Pulmonary artery endothelial cell (primary cell): ENCODE measurements at regions not wholly inside any gene's neighbourhood (a gene's known extent, or its start where the extent isn't known, plus 50 kb on each side); places are given as distances from the start of the nearest gene placed in this dataset.
"Not testable (repeated sequence)": the region's sequence is repeated elsewhere in the genome, so short reads cannot be mapped to it uniquely, and the experiment has no call there.

ENCODE experiments used
- DNase-seq: peaks from one replicate; pipeline ENCODE4 v3.0.0-alpha.2; 2011; ENCODE audit warnings: low read depth, low spot score

- DNase-seq, result no peak
Measured at GRCh38 chr20:11671015-11671511, 246.6 kb upstream of the BTBD3 start.

GRCh38 chr20:11672959-11673358 lies 244.7 kb upstream of the BTBD3 start:
- DNase-seq, result no peak

GRCh38 chr20:11675920-11676629 lies 241.6 kb upstream of the BTBD3 start:
- no peak for DNase-seq

GRCh38 chr20:11676630-11677287 lies 240.9 kb upstream of the BTBD3 start:
- peak; percentile 19 for DNase-seq

GRCh38 chr20:11677428-11677827 lies 240.3 kb upstream of the BTBD3 start:
- no peak for DNase-seq

GRCh38 chr20:11677836-11678235 lies 239.9 kb upstream of the BTBD3 start:
- DNase-seq, result no peak

GRCh38 chr20:11682285-11682684 lies 235.4 kb upstream of the BTBD3 start:
- no peak for DNase-seq

- no peak for DNase-seq
Measured at GRCh38 chr20:11686195-11686594, 231.5 kb upstream of the BTBD3 start.

GRCh38 chr20:11686820-11687543 lies 230.7 kb upstream of the BTBD3 start:
- DNase-seq, result no peak

GRCh38 chr20:11687546-11688292 lies 230.0 kb upstream of the BTBD3 start:
- no peak for DNase-seq

- DNase-seq, result no peak
Measured at GRCh38 chr20:11689262-11689661, 228.4 kb upstream of the BTBD3 start.

GRCh38 chr20:11691766-11692165 lies 225.9 kb upstream of the BTBD3 start:
- no peak for DNase-seq

GRCh38 chr20:11692567-11692966 lies 225.1 kb upstream of the BTBD3 start:
- DNase-seq, result no peak

GRCh38 chr20:11694467-11694866 lies 223.2 kb upstream of the BTBD3 start:
- no peak for DNase-seq

- DNase-seq, result no peak
Measured at GRCh38 chr20:11697055-11697454, 220.6 kb upstream of the BTBD3 start.

GRCh38 chr20:11697646-11698045 lies 220.0 kb upstream of the BTBD3 start:
- DNase-seq, result no peak

GRCh38 chr20:11698124-11698523 lies 219.6 kb upstream of the BTBD3 start:
- no peak for DNase-seq

- DNase-seq, result no peak
Measured at GRCh38 chr20:11700831-11701230, 216.9 kb upstream of the BTBD3 start.

GRCh38 chr20:11702721-11703518 lies 214.8 kb upstream of the BTBD3 start:
- no peak for DNase-seq

- DNase-seq, result no peak
Measured at GRCh38 chr20:11705512-11705911, 212.2 kb upstream of the BTBD3 start.

GRCh38 chr20:11708223-11708622 lies 209.5 kb upstream of the BTBD3 start:
- not testable (repeated sequence) for DNase-seq
